Fibroblast of lung (primary cell): ENCODE measurements at regions not wholly inside any gene's neighbourhood (a gene's known extent, or its start where the extent isn't known, plus 50 kb on each side); places are given as distances from the start of the nearest gene placed in this dataset.

Source experiments
- DNase-seq, 2 donors: peaks; one replicate each; pipeline versions ENCODE4 v3.0.0 to v3.0.0-alpha.2; 2010; ENCODE audit warnings: low read depth in 2 of 2
- H2AFZ ChIP-seq: 2 replicates; pipeline ENCODE4 v1.5.1; 2012; ENCODE audit warnings: low read length, control low read depth, inconsistent platforms
- H3K27ac ChIP-seq: 2 replicates; pipeline ENCODE4 v1.5.1; 2011; ENCODE audit warnings: low read length, control low read depth; ENCODE audit not compliant: insufficient read depth
- H3K27me3 ChIP-seq: 2 replicates; pipeline ENCODE4 v1.5.1; 2011; ENCODE audit warnings: mild to moderate bottlenecking, low read length; ENCODE audit not compliant: control insufficient read depth, insufficient read depth
- H3K36me3 ChIP-seq: 2 replicates; pipeline ENCODE4 v1.5.1; 2011; ENCODE audit warnings: low read length; ENCODE audit not compliant: control insufficient read depth, insufficient read depth
- H3K4me1 ChIP-seq: 2 replicates; pipeline ENCODE4 v1.5.1; 2011; ENCODE audit warnings: low read length; ENCODE audit not compliant: control insufficient read depth, insufficient read depth; ENCODE audit errors: extremely low read depth
- H3K4me2 ChIP-seq: 2 replicates; pipeline ENCODE4 v1.5.1; 2011; ENCODE audit warnings: low read length, control low read depth; ENCODE audit not compliant: insufficient read depth; ENCODE audit errors: extremely low read depth
- H3K4me3 ChIP-seq, 4 experiments: fragments of 200-600 bp in 1 of 4; sonication (generic) in 1 of 4; replicated peaks in 1 of 4; 2 replicates each; pipeline ENCODE4 v1.5.1; 2011 to 2016; ENCODE audit warnings: low read length in 4 of 4, low read depth in 3 of 4, mild to moderate bottlenecking in 3 of 4, control low read depth in 2 of 4, inconsistent platforms in 1 of 4, mixed read lengths in 1 of 4; ENCODE audit not compliant: insufficient read depth in 1 of 4; ENCODE audit errors: control extremely low read depth in 1 of 4
- H3K79me2 ChIP-seq: 2 replicates; pipeline ENCODE4 v1.5.1; 2012; ENCODE audit warnings: mild to moderate bottlenecking, low read length, inconsistent platforms; ENCODE audit not compliant: control insufficient read depth, insufficient read depth
- H3K9ac ChIP-seq: 2 replicates; pipeline ENCODE4 v1.5.1; 2011; ENCODE audit warnings: mild to moderate bottlenecking, low read length, control low read depth; ENCODE audit not compliant: insufficient read depth
- H3K9me3 ChIP-seq: 2 replicates; pipeline ENCODE4 v1.5.1; 2012; ENCODE audit warnings: low read depth, low read length; ENCODE audit not compliant: control insufficient read depth, insufficient read depth
- H4K20me1 ChIP-seq: 2 replicates; pipeline ENCODE4 v1.5.1; 2011; ENCODE audit warnings: low read length; ENCODE audit not compliant: control insufficient read depth, insufficient read depth; ENCODE audit errors: extremely low read depth
- CTCF ChIP-seq, 2 donors: IDR thresholded peaks in 1 of 2; conservative IDR thresholded peaks in 1 of 2; 1 replicate in 1 of 2; 2 replicates in 1 of 2; pipeline ENCODE4 v1.5.1; 2011 to 2012; ENCODE audit warnings: low read length in 2 of 2, control low read depth in 1 of 2, inconsistent platforms in 1 of 2, low read depth in 1 of 2, mild to moderate bottlenecking in 1 of 2
- EZH2 ChIP-seq: IDR thresholded peaks from 2 replicates; pipeline ENCODE4 v1.5.1; 2012; ENCODE audit warnings: low read length, control low read depth, mild to moderate bottlenecking; ENCODE audit errors: missing control alignments

DNA sequence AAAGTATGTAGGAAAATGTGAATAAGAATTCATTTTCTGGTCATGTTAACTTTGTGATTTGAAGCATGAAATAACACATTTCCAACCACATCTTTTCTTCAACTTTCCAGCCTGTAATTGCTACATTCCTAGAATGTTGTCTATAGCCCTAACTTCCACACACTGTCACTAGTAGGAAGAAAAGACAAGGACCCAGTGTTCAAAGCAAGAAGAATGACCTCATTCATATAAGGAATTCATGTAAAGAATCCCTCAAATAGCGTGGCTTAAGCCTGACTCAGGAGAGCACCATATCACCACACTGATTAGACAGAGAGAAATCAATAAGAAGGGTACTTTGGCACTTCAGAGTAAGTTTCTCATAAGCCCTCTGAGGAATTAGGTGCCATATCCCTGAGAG is 318.7 kb upstream of the CHRM2 start:
- no peak overlapping the region for H3K4me3 ChIP-seq
- H3K4me1 ChIP-seq = no peaks in the 10 kb centered on the region
- H3K79me2 ChIP-seq = no peaks in the 10 kb centered on the region
- H3K36me3 ChIP-seq = no peaks in the 10 kb centered on the region
- no peaks in the 10 kb centered on the region for H4K20me1 ChIP-seq
- TF ChIP-seq CTCF (conservative IDR thresholded peaks at IDR 0.05 in 1 of 2, IDR thresholded peaks at IDR 0.05 in 1 of 2; ENCODE audit: low read depth in 1 of 2, low read length in 2 of 2) (no peak), EZH2 (no peak)
- H3K4me2 ChIP-seq = no peak overlapping the region
- peak in 1 of 2 donors; percentile 10 for DNase-seq
- no peaks in the 10 kb centered on the region for H3K9me3 ChIP-seq
- no peaks in the 10 kb centered on the region for H3K27me3 ChIP-seq
- H3K9ac ChIP-seq = no peak overlapping the region
- no peak overlapping the region for H2AFZ ChIP-seq
- no peak overlapping the region for H3K27ac ChIP-seq

GRCh38 chr7:136533732-136534131 is 334.7 kb upstream of the CHRM2 start:
- Histone ChIP-seq H3K4me1 (no peaks in the 10 kb centered on the region), H3K4me2 (no peak overlapping the region), H3K27me3 (no peaks in the 10 kb centered on the region), H3K79me2 (no peaks in the 10 kb centered on the region), H2AFZ (no peak overlapping the region), H3K36me3 (no peaks in the 10 kb centered on the region), H3K9me3 (no peaks in the 10 kb centered on the region), H4K20me1 (no peaks in the 10 kb centered on the region), H3K9ac (no peak overlapping the region), H3K4me3 (no peak overlapping the region), H3K27ac (no peak overlapping the region)
- TF ChIP-seq CTCF (conservative IDR thresholded peaks at IDR 0.05 in 1 of 2, IDR thresholded peaks at IDR 0.05 in 1 of 2; ENCODE audit: low read depth in 1 of 2, low read length in 2 of 2) (no peak), EZH2 (no peak)
- no peak for DNase-seq

- no peaks in the 10 kb centered on the region for H3K27me3 ChIP-seq
- no peaks in the 10 kb centered on the region for H3K79me2 ChIP-seq
- H4K20me1 ChIP-seq = no peaks in the 10 kb centered on the region
- DNase-seq = no peak
- no peak overlapping the region for H3K27ac ChIP-seq
- no peak overlapping the region for H3K4me3 ChIP-seq
- TF ChIP-seq CTCF (conservative IDR thresholded peaks at IDR 0.05 in 1 of 2, IDR thresholded peaks at IDR 0.05 in 1 of 2; ENCODE audit: low read depth in 1 of 2, low read length in 2 of 2) (no peak), EZH2 (no peak)
- no peak overlapping the region for H3K4me2 ChIP-seq
- H3K9ac ChIP-seq = no peak overlapping the region
- no peaks in the 10 kb centered on the region for H3K36me3 ChIP-seq
- no peaks in the 10 kb centered on the region for H3K4me1 ChIP-seq
- no peaks in the 10 kb centered on the region for H3K9me3 ChIP-seq
- H2AFZ ChIP-seq = no peak overlapping the region
Measured at GRCh38 chr7:136530831-136531230, 337.6 kb upstream of the CHRM2 start.
